ENCODE measurements at regions not wholly inside any gene's neighbourhood (a gene's known extent, or its start where the extent isn't known, plus 50 kb on each side); places are given as distances from the start of the nearest gene placed in this dataset.
"Not testable (repeated sequence)": the region's sequence is repeated elsewhere in the genome, so short reads cannot be mapped to it uniquely, and the experiment has no call there.

DNA sequence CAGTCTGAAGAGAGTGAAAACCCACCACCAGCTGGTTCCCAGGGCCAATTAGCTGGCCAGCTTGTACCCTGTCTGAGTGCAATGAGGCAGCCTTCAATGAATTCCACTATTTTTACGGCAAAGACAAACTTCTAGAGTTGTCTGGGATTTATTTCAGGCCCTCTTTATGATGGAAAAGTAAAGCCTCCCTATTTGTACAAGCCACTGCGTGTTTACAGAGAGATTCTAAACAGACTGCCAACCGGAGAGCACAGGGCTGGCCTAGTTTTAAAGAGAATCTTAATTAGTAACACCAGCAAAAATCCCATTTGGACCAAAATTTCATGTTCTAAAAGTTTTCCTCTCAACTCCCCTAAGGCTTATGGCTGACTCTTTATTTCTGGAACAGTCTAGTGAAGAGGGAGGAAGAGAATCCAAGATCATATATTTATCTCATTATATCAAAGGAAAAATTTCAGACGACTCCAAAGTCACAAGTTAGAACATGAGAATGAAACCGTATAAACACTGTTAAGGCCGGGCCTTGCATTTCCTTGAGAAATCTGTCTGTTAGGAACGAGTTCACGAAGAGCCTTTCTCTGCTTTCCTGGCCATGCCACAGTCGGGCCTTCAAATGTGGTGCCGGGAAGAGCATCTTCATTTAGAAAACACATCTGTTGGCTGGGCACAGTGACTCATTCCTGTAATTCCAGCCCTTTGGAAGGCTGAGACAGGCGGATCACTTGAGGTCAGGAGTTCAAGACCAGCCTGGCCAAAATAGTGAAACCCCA lies 724.6 kb upstream of the NRP1 start:
- TF ChIP-seq, protein P1, sequence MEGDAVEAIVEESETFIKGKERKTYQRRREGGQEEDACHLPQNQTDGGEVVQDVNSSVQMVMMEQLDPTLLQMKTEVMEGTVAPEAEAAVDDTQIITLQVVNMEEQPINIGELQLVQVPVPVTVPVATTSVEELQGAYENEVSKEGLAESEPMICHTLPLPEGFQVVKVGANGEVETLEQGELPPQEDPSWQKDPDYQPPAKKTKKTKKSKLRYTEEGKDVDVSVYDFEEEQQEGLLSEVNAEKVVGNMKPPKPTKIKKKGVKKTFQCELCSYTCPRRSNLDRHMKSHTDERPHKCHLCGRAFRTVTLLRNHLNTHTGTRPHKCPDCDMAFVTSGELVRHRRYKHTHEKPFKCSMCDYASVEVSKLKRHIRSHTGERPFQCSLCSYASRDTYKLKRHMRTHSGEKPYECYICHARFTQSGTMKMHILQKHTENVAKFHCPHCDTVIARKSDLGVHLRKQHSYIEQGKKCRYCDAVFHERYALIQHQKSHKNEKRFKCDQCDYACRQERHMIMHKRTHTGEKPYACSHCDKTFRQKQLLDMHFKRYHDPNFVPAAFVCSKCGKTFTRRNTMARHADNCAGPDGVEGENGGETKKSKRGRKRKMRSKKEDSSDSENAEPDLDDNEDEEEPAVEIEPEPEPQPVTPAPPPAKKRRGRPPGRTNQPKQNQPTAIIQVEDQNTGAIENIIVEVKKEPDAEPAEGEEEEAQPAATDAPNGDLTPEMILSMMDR (IDR thresholded peaks at IDR 0.05; ENCODE audit: low read depth, low read length, missing control alignments): no peak
- no peak for DNase-seq (ENCODE audit: low read depth)
- H3K4me3 ChIP-seq (ENCODE audit: low read depth, low read length): no peak overlapping the region
- in situ Hi-C loops (cut with HindIII; ENCODE audit: low sequenced_read_pairs): no loop called here

DNA sequence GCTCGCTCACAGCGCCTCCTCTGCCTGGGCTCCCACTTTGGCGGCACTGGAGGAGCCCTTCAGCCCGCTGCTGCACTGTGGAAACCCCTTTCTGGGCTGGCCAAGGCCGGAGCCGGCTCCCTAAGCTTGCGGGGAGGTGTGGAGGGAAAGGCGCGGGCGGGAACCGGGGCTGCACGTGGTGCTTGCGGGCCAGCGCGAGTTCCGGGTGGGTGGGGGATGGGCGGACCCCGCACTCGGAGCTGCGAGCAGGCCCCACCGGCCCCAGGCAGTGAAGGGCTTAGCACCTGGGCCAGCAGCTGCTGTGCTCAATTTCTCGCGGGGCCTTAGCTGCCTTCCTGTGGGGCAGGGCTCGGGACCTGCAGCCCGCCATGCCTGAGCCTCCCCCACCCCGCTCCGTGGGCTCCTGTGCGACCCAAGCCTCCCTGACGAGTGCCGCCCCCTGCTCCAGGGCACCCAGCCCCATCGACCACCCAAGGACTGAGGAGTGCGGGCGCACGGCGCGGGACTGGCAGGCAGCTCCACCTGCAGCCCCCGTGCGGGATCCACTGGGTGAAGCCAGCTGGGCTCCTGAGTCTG lies 721.0 kb upstream of the NRP1 start:
- DNase-seq (ENCODE audit: low read depth); in situ Hi-C loops (cut with HindIII; ENCODE audit: low sequenced_read_pairs); H3K4me3 ChIP-seq (ENCODE audit: low read depth, low read length): not testable (repeated sequence)

GRCh38 chr10:34049887-34050286 lies 715.4 kb upstream of the NRP1 start:
- in situ Hi-C loops (cut with HindIII; ENCODE audit: low sequenced_read_pairs): no loop called here
- no peak overlapping the region for H3K4me3 ChIP-seq (ENCODE audit: low read depth, low read length)
- TF ChIP-seq, protein P1 (IDR thresholded peaks at IDR 0.05; ENCODE audit: low read depth, low read length, missing control alignments): no peak
- no peak for DNase-seq (ENCODE audit: low read depth)

GRCh38 chr10:34049469-34049868 lies 715.0 kb upstream of the NRP1 start:
- DNase-seq (ENCODE audit: low read depth): no peak
- no peak overlapping the region for H3K4me3 ChIP-seq (ENCODE audit: low read depth, low read length)
- TF ChIP-seq, protein P1 (IDR thresholded peaks at IDR 0.05; ENCODE audit: low read depth, low read length, missing control alignments): no peak
- in situ Hi-C loops (cut with HindIII; ENCODE audit: low sequenced_read_pairs): no loop called here

DNA sequence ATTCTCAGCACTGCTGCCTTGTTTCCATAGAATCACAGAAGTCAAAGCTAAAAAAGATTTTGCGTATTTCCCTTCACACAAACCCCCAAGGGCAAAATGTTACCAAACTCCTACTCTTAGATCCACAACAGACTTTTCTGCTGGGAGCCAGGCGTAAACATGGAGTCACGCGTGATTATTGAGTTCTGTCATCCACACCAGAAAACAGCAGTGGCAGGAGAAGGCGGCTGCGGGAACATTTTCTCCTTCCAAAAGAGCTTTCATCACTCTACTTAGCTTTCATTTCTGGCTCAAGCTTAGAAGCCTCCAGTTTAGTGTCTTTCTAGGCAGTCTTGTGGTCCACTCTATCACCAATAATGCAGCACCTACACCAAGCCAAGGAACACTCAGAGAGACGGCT lies 712.9 kb upstream of the NRP1 start:
- in situ Hi-C loops (cut with HindIII; ENCODE audit: low sequenced_read_pairs): no loop called here
- no peak overlapping the region for H3K4me3 ChIP-seq (ENCODE audit: low read depth, low read length)
- DNase-seq (ENCODE audit: low read depth): no peak
- TF ChIP-seq, protein P1 (IDR thresholded peaks at IDR 0.05; ENCODE audit: low read depth, low read length, missing control alignments): no peak

GRCh38 chr10:34046506-34047034 lies 712.1 kb upstream of the NRP1 start:
- TF ChIP-seq, protein P1 (IDR thresholded peaks at IDR 0.05; ENCODE audit: low read depth, low read length, missing control alignments): no peak
- in situ Hi-C loops (cut with HindIII; ENCODE audit: low sequenced_read_pairs): no loop called here
- DNase-seq (ENCODE audit: low read depth): no peak
- H3K4me3 ChIP-seq (ENCODE audit: low read depth, low read length): no peak overlapping the region

DNA sequence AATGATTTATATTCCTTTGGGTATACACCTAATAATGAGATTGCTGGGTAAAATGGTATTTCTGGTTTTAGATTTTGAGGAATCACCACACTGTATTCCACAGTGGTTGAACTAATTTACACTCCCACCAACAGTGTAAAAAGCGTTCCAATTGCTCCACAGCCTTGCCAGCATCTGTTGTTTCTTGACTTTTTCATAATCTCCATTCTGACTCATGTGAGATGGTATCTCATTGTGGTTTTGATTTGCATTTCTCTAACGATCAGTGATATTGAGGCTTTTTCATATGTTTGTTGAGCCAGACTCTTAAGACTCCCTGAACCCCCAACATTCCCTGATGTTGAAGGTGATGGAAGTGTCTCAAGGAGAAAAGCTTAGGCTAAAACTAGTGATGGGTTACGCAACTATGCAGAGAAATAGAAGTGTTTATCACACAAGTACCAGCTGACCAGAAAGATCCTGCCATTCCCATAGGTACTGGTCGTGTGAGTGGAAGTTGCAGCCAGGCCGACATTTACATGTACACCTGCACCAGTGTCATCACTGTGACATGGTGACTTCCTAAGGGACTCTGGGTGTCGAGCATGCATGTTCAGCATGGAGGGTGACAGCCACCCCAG lies 711.2 kb upstream of the NRP1 start:
- in situ Hi-C loops (cut with HindIII; ENCODE audit: low sequenced_read_pairs): no loop called here
- TF ChIP-seq, protein P1 (IDR thresholded peaks at IDR 0.05; ENCODE audit: low read depth, low read length, missing control alignments): no peak
- no peak overlapping the region for H3K4me3 ChIP-seq (ENCODE audit: low read depth, low read length)
- peak; percentile 55 for DNase-seq (ENCODE audit: low read depth)

Measured in astrocyte of the cerebellum (primary cell).